HG02938 (cell line): ENCODE measurements at regions not wholly inside any gene's neighbourhood (a gene's known extent, or its start where the extent isn't known, plus 50 kb on each side); places are given as distances from the start of the nearest gene placed in this dataset.

Experiments
- ATAC-seq: cut with Tn5 transposase; IDR thresholded peaks from one replicate; pipeline ENCODE4 v1.9.1; 2021; ENCODE audit warnings: mild to moderate bottlenecking, moderate library complexity; ENCODE audit not compliant: unreplicated experiment

DNA sequence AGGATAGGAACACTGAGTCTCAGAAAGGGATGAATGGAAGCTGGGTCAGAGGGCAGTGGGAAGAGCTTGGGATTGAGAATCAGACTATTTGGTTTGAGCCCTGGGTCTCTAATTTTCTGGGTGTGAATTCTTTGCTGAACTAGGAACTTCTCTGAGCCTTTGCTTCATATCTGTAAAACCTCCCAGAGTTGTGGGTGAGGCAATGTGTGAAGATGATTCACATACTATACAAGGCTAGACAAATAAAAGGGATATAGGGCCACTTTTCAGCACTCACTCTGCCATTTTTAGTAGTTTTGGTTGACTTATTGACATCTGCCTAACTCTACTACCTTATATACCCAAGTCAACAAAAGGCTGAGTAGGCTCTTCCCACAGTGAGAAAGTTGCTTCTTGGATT is 77.7 kb upstream of the JUN start:
- no peak for ATAC-seq

DNA sequence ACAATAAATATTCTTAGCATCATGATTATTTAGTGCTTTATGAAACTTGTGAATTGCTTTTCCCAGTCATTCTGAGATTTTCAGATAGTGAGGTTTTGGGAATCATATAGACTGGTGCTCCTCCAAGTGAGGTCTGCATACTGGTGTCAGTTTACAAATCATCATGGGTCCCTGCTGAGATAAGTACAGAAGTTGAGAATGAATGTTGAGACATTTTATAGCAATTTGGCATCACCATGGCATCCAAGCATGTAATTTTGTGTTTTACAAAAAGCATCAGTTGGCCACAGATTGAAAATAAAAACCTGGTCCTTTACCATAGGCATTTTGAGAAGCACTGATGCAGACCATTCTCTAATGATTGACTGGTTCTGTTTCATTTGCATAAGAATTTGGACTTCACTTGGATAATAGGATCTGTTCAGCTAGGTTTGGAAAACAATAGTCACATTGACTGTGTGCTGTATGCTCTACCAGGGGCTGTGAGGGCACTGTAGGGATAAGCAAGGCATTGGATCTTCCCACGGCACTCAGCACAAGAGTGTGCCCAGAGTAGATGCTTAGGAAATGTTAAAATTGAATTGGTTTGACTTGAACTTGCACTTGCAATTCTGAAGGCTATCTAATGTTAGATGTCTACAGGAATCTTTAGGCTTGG is 79.0 kb upstream of the JUN start:
- no peak for ATAC-seq

GRCh38 chr1:58864654-58865053 is 80.8 kb upstream of the JUN start:
- no peak for ATAC-seq

- ATAC-seq = no peak
Observed at GRCh38 chr1:58866578-58866977, 82.7 kb upstream of the JUN start.

- ATAC-seq = no peak
Observed at GRCh38 chr1:58869638-58870297, 85.9 kb upstream of the JUN start.

- no peak for ATAC-seq
Observed at GRCh38 chr1:58870298-58870676, 86.4 kb upstream of the JUN start.

GRCh38 chr1:58874342-58874741 is 90.5 kb upstream of the JUN start:
- no peak for ATAC-seq

DNA sequence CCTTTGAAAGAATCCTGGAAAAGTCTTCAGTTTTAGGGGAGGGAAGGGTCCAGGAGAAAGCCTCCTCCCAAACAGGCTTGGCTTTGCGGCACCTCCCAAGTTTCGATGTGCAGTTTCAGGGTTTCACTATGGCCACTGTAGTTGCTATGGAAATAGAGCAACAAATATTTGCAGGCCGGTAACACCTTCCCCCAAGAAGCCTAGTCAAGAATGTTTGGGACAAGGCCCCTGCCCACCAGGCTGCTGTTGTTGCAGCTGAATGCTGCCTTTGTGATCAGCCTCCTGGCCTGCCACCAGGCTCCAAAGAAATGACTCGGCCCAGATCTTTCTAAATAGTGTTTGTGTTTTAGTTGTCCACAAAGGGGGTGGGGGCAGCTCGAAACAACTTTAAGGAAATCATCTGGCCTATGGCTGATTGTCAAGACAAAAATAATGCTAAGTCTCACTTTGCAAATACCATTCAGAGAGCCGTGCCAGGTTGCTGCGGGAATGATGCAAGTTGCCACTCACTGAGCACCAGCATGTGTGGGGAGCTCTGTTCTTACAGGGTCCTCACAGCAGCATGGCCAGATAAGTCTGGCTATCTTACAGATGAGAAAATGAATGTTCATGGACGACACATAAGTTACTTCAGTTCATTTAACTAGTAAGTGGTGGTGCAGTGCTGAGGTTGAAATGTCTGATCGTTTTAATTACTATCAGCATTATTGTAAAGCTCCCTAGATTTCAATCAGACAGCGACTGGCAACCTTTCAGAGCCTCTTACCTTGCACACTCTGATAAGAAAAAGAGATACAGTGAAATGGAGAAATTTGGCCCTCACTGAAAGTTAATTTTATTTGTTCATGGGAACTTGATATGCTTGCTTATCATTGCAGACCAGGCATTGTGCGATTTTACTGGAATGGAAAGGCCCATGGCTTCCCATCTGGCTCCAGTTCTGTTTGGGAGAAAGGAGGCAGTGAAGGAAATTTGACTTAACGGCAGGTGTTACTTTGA is 91.2 kb upstream of the JUN start:
- ATAC-seq = no peak

GRCh38 chr1:58879464-58879863 is 95.6 kb upstream of the JUN start:
- ATAC-seq = no peak

DNA sequence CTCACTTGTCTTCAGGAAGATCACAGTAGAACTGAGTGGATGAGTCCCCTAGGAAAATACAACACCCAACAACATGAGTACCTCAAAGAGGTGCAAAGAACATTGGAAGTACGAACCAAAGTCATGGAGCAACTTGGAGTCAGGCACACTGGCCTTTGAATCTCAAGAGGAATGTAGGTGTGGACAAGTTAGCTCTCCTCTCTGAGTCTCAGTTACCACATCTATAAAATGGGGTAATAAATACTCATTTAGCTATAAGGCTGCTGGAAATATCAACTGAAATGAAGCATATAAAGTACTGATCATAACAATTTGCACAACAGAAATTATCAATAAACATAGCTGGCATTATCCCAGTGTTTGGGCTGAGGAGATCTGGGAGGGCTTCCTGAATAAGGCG is 96.7 kb upstream of the JUN start:
- no peak for ATAC-seq

DNA sequence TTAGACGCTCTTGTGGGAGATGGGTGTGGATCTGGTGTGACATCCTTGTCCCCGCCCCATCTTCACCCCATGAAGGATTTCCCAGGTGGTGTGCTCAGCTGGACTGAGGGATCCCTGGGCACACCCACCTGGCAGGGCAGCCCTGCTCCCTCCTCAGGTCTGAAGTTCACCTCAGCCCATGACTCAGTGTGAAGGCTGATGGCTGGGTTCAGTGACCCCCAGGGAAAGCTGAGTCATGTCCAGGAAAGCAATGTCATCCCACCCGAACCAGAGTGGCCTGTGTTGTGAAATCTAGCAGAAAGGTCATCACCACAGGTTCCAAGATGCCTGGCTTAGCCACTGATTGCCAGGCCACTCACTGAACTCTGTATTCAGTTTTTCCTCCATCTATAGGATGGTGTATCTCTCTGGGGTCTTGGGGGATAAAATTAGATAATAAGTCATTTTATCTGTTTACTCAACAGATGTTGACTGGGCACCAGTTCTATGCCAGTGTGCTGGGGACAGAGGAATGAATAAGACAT is 97.7 kb upstream of the JUN start:
- ATAC-seq = no peak

- ATAC-seq = no peak
Observed at GRCh38 chr1:58882322-58882948, 98.6 kb upstream of the JUN start.

GRCh38 chr1:58883037-58883887 is 99.4 kb upstream of the JUN start:
- ATAC-seq = no peak

- peak; percentile 73 for ATAC-seq
Observed at GRCh38 chr1:58883888-58884482, 100.1 kb upstream of the JUN start.

- ATAC-seq = no peak
Observed at GRCh38 chr1:58884706-58885661, 101.1 kb upstream of the JUN start.

- ATAC-seq = no peak
Observed at GRCh38 chr1:58885998-58886397, 102.2 kb upstream of the JUN start.

DNA sequence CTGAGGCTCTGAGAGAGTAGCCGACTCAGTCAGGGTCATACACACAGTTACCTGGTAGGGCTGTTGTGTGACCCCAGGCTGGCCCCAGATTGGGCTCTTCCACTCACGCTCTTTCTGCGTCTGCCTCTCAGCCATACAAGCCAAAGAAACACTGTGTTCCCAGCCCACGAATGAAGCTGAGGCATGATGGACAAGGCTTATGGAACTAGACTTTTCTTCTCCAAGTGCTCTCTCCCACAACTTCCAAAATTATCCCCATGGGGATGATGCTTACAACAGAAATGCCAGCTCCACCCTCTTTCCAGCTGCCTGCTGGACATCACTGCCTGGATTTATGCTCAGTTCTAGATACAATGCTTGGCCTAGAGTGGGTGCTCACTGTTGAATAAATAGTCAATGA is 102.8 kb upstream of the JUN start:
- ATAC-seq = no peak

- ATAC-seq = no peak
Observed at GRCh38 chr1:58887059-58887458, 103.2 kb upstream of the JUN start.

GRCh38 chr1:58888833-58889232 is 105.0 kb upstream of the JUN start:
- ATAC-seq = no peak
